DMS 273 (cell line): ENCODE measurements at regions not wholly inside any gene's neighbourhood (a gene's known extent, or its start where the extent isn't known, plus 50 kb on each side); places are given as distances from the start of the nearest gene placed in this dataset.
"Not testable (repeated sequence)": the region's sequence is repeated elsewhere in the genome, so short reads cannot be mapped to it uniquely, and the experiment has no call there.

Source experiments
- DNase-seq: peaks from one replicate; lab custom pipeline; 2025; ENCODE audit not compliant: unreplicated experiment; lab: John Stamatoyannopoulos, UW

- DNase-seq: not testable (repeated sequence)
Observed at GRCh38 chr3:36187197-36187596, 193.1 kb upstream of the STAC start.

DNA sequence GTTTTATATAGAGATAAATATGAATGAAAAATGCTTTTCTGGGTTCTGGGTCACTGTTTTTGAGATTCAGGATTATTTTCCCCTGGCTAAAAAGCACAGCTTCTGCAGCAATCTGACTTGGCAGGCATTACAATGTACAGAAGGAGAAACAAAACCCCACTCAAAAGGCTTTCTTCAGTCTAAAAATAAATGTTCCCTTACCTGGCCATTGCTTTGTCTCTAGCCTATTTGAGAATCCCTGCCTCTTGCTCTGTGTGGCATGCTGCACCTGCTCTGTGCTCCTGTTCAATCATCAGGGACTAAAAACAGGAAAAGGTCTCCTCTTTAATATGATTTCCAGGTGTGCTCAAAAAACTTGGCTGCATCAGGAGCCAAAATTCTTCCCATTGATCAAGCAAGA is 187.4 kb upstream of the STAC start:
- DNase-seq: no peak

GRCh38 chr3:36193448-36193847 is 186.9 kb upstream of the STAC start:
- no peak for DNase-seq

DNA sequence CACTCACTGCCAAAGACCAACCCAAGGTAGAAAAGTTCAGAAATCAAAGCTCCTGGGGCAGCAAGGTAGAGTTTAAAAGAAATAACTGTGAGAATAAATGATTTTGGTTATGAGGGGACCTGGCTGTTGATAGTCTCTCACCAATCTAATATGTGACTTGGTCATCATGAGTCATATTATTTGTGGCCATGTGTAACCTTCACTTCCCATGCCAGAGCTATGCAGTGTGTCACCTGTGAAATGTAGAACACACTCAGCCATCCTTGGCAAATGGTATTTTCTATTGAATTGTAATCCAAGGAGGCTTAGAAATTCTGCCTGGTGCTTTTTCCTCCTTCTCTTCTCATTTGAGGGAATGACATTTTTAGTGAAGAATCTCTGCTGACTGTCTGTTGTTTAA is 184.2 kb upstream of the STAC start:
- no peak for DNase-seq

DNA sequence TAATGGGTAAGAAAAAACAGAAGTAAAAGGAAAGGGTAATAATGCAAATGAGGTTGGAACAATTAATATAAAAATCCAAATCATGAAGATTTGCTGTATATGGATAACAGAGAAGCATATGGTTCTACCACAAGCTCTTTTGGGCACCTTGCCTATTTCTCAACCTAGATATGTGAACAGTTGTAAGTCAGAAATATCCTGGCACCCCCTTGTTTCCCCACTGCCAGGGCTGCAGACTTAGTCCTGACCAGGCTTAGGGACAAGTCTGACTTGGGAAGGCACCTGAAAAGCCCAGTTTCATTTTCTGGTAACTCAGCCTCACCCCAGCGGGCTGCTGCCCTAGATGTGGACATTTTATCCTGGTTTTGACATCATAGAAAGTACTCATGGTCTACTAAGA is 183.2 kb upstream of the STAC start:
- peak; percentile 57 for DNase-seq

DNA sequence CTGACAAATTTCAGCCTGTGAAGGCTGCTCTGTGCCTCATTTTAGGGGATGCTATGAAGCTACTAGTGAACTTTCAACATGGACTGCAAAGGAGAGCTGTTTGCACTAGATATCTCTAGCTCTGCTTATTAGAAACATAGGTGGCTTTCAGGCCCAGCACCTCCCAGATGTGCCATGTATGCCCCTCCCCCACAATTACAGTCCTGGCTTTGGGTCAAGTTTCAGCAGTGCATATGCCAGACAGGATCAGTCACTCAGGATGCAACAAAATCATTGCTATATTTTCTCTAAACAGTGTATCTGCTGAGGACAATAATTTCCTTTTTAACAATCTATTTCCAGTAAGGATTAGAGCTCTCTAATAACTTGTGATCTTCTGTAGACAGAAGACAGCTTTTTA is 178.8 kb upstream of the STAC start:
- peak; percentile 63 for DNase-seq

- DNase-seq: no peak
Observed at GRCh38 chr3:36206956-36207580, 173.2 kb upstream of the STAC start.

DNA sequence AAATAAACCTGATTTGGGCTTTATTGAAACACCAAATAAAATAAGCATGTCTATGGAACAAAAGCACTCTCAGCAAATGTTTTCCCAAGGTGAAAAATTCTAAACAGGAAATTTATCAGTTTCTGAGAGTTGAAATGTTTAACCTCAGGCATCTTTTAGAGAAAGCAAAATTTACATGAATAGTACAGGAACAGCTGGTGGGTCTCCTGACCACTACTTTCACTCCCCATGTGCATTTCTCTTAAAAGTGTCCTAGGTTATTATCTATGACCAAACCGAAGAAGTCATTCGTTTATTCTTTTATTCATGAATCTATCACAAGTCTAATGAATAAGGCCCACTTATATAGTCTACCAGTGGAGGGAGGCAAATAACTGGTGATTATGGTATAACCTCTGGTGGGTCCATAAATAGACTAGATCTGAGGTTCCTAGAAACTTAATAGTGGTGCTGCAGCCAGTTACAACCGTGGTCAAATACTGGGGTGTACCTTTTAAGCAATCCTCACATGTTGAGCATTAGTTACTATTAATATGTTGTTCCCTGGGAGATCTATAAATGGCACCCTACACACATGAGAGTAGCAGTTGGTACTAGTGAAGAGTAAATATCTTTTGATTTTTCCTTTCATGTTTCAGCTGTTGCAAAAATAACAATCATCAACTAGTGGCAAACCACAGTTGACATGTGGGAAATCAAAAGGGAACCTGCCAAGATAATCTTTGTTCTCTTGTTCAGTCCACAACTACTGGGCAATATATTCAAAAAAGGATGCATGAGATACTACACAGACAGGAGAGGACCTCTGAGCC is 169.3 kb upstream of the STAC start:
- DNase-seq: peak; percentile 25

- DNase-seq: no peak
Observed at GRCh38 chr3:36211652-36211999, 168.7 kb upstream of the STAC start.

DNA sequence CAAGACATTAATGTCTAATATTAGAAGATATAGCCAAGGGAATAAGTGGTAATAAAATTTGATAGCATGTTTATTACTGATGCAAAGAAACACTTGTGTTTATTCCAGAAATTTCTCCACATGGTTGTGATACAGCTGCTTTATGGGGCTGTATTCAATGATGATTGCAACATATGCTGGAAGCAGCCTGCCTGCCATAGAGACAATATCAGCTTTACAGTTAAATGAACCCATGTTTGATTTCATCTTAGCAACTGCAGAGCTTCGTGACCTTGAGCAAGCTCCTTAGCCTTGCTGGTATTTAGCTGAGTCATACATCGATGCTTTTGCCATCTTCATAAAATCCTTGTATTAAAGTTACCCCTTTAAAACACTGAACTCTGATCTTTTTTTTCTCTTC is 168.1 kb upstream of the STAC start:
- no peak for DNase-seq

GRCh38 chr3:36214460-36214859 is 165.8 kb upstream of the STAC start:
- DNase-seq: peak; percentile 39

DNA sequence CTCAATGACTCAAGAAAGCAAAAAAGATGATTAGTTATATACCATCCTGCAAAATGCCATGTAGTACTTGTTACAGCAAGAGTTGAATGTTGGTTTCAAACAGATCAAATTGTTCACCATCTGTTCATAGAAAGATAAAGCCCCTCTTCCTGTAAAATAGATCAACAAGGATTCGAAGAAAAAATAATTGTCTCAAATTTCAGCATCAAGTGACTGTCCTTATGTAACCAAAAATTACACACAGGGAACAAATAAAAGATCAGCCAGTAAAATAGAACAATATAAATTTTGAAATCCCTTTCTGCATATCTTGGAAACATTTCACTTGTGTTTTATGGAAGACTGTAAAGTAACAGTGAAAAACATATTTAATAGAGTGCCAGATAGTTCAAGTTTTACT is 165.1 kb upstream of the STAC start:
- peak; percentile 50 for DNase-seq

GRCh38 chr3:36219398-36219797 is 160.9 kb upstream of the STAC start:
- no peak for DNase-seq

DNA sequence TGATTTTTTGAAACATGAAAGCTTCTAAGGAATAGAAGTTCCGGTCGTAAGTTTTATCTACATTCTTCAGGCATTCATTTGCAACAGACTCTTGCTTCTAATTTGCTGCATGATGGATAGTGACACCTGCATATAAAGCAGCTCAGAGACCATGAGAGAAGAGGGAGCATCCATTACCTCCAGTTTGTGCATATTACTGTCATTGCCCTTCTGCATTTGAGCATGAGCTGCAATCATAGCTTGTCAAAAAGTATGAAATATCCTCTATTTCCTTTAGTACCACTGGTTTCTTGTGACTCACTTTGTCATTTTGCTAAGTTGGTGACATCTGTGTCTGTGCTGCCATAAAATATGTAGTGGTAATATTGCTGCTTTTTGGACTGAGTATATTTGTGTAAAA is 160.1 kb upstream of the STAC start:
- DNase-seq: no peak

DNA sequence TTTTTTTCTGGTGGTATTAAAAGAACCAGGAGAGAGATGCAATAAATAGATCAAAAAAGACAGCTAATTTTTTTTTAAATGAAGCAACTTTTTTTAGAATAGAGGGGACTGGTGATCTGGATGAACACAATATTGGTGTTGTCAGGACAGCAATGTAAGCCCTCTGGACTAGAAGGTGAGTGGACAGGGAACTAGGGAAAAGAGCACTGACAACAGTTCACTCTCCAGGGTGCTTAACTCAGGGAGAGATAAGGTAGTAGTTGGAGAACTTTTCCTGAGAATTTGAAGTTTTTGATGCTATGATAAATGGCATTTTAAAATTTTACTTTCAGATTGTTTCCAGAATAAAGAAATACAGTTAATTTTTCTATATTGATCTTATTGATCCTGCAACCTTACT is 158.3 kb upstream of the STAC start:
- no peak for DNase-seq

DNA sequence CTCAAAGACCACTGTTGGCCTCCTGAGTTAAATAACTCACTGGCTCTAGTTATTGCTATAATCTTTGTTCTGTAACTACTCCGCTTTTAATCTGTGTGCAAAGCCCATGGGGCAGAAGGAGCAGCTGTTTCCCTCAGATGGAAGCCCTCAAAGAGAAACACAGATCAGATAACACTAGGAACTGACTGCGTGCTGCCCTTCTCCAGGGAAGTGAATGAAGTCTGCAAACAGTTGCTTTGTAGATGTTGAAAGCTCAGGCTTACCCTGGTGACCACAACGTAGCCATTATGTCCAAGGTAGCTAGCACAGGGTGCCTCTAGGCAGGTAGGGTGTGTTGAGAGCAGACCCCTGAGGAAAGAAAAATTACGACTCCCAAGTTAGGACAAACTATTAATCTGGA is 152.3 kb upstream of the STAC start:
- peak; percentile 83 for DNase-seq

- no peak for DNase-seq
Observed at GRCh38 chr3:36229496-36229895, 150.8 kb upstream of the STAC start.

DNA sequence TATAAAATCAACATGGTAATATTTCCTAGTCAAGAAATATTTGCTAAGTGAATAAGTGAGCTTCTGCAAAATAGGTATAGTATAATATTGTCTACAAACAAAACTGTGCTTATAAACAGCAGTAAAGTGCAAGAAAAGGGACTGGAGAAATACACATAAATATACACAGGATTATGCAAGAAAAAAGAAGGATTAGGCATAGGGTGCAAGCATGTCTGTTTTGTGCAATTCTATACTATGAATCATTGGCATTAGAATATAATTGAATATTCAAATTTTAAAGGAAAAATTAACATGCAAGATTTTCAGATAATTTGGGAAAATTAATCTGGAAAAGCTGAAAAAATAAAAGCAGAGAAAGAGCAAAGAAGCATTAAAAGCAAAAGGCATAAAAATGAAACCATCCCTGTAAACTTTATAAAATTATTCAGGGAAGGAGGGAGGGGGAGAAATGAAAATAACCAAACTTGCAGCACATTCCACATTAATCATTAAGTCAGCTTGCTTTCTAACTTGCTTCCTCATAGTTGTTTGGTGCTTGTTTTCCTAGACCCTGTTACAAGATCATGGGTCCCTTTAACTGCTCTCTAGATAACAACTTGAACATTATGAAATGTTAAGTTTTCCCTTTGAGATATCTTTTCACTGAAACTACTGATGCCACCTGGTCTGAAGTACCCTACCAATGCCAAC is 147.4 kb upstream of the STAC start:
- DNase-seq: no peak

- DNase-seq: no peak
Observed at GRCh38 chr3:36244728-36245127, 135.6 kb upstream of the STAC start.

- DNase-seq: no peak
Observed at GRCh38 chr3:36248374-36248773, 131.9 kb upstream of the STAC start.

GRCh38 chr3:36250191-36250590 is 130.1 kb upstream of the STAC start:
- no peak for DNase-seq

DNA sequence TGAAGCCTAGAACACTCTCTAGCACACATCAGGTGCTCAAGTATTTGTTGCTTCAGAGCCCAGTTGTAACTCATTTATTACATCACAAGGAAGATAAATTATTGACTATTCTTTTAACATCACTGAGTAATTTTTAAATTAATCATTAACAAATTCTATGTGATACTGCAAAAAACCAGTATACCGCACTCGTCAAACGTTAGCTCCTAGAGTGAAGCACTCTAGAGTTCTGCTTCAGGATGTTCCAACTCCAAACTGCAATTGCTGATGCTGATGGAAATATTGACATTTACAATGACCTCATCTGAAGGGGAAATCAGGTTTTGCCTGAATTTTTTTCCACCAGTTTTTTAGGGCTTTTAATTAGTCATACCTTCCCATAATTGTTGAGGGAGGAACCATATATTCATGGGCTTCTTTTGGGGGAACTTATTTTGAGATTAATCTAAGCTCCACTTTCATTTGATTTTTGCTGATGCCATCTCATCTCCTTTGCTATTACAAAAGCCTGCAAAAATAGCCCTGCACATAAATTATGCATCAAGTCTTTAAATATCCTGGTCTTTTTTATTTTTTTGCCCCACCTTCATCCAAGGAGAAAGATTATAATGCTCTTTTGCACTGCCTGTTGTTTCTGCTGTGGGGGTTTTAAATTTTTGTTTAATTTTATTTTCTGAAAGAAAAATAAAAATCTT is 123.0 kb upstream of the STAC start:
- no peak for DNase-seq
